H1 (cell line): ENCODE measurements at regions not wholly inside any gene's neighbourhood (a gene's known extent, or its start where the extent isn't known, plus 50 kb on each side); places are given as distances from the start of the nearest gene placed in this dataset.

Experiments
- EGR1 ChIP-seq: IDR thresholded peaks from 2 replicates; pipeline ENCODE4 v1.6.1; 2011; ENCODE audit warnings: low read depth, low read length, borderline replicate concordance
- POLR2A ChIP-seq, 2 experiments: IDR thresholded peaks; 1 replicate in 1 of 2; 2 replicates in 1 of 2; pipeline ENCODE4 v1.6.1; 2011; ENCODE audit warnings: low read depth in 2 of 2, low read length in 2 of 2, mild to moderate bottlenecking in 2 of 2; ENCODE audit errors: control extremely low read depth in 1 of 2
- POU5F1 ChIP-seq: IDR thresholded peaks from 2 replicates; pipeline ENCODE4 v1.6.1; 2011; ENCODE audit warnings: low read depth, mild to moderate bottlenecking, low read length, moderate library complexity
- RAD21 ChIP-seq, 2 experiments: IDR thresholded peaks in 1 of 2; conservative IDR thresholded peaks in 1 of 2; 2 replicates each; pipeline ENCODE4 v1.6.1; 2011; ENCODE audit warnings: low read depth in 2 of 2, low read length in 2 of 2, improper control_type of control experiment in 1 of 2, inconsistent platforms in 1 of 2, mild to moderate bottlenecking in 1 of 2, moderate library complexity in 1 of 2
- RFX5 ChIP-seq: IDR thresholded peaks from 2 replicates; pipeline ENCODE4 v1.6.1; 2011; ENCODE audit warnings: low read depth, low read length, improper control_type of control experiment, borderline replicate concordance
- SP4 ChIP-seq: IDR thresholded peaks from 2 replicates; pipeline ENCODE4 v1.6.1; 2012; ENCODE audit warnings: low read length, inconsistent platforms
- TCF12 ChIP-seq: IDR thresholded peaks from 2 replicates; pipeline ENCODE4 v1.6.1; 2011; ENCODE audit warnings: low read depth, mild to moderate bottlenecking, low read length
- TEAD4 ChIP-seq: IDR thresholded peaks from 2 replicates; pipeline ENCODE4 v1.6.1; 2012; ENCODE audit warnings: low read depth, low read length, inconsistent platforms, mixed read lengths
- TF ChIP-seq, protein P1 (sequence below): fragments of 300-600 bp; sonication (generic); IDR thresholded peaks from 2 replicates; pipeline ENCODE4 v1.7.1; 2012; ENCODE audit warnings: low read length, moderate library complexity, mild to moderate bottlenecking, inconsistent platforms; ENCODE audit not compliant: insufficient replicate concordance

- TF ChIP-seq, protein P1, sequence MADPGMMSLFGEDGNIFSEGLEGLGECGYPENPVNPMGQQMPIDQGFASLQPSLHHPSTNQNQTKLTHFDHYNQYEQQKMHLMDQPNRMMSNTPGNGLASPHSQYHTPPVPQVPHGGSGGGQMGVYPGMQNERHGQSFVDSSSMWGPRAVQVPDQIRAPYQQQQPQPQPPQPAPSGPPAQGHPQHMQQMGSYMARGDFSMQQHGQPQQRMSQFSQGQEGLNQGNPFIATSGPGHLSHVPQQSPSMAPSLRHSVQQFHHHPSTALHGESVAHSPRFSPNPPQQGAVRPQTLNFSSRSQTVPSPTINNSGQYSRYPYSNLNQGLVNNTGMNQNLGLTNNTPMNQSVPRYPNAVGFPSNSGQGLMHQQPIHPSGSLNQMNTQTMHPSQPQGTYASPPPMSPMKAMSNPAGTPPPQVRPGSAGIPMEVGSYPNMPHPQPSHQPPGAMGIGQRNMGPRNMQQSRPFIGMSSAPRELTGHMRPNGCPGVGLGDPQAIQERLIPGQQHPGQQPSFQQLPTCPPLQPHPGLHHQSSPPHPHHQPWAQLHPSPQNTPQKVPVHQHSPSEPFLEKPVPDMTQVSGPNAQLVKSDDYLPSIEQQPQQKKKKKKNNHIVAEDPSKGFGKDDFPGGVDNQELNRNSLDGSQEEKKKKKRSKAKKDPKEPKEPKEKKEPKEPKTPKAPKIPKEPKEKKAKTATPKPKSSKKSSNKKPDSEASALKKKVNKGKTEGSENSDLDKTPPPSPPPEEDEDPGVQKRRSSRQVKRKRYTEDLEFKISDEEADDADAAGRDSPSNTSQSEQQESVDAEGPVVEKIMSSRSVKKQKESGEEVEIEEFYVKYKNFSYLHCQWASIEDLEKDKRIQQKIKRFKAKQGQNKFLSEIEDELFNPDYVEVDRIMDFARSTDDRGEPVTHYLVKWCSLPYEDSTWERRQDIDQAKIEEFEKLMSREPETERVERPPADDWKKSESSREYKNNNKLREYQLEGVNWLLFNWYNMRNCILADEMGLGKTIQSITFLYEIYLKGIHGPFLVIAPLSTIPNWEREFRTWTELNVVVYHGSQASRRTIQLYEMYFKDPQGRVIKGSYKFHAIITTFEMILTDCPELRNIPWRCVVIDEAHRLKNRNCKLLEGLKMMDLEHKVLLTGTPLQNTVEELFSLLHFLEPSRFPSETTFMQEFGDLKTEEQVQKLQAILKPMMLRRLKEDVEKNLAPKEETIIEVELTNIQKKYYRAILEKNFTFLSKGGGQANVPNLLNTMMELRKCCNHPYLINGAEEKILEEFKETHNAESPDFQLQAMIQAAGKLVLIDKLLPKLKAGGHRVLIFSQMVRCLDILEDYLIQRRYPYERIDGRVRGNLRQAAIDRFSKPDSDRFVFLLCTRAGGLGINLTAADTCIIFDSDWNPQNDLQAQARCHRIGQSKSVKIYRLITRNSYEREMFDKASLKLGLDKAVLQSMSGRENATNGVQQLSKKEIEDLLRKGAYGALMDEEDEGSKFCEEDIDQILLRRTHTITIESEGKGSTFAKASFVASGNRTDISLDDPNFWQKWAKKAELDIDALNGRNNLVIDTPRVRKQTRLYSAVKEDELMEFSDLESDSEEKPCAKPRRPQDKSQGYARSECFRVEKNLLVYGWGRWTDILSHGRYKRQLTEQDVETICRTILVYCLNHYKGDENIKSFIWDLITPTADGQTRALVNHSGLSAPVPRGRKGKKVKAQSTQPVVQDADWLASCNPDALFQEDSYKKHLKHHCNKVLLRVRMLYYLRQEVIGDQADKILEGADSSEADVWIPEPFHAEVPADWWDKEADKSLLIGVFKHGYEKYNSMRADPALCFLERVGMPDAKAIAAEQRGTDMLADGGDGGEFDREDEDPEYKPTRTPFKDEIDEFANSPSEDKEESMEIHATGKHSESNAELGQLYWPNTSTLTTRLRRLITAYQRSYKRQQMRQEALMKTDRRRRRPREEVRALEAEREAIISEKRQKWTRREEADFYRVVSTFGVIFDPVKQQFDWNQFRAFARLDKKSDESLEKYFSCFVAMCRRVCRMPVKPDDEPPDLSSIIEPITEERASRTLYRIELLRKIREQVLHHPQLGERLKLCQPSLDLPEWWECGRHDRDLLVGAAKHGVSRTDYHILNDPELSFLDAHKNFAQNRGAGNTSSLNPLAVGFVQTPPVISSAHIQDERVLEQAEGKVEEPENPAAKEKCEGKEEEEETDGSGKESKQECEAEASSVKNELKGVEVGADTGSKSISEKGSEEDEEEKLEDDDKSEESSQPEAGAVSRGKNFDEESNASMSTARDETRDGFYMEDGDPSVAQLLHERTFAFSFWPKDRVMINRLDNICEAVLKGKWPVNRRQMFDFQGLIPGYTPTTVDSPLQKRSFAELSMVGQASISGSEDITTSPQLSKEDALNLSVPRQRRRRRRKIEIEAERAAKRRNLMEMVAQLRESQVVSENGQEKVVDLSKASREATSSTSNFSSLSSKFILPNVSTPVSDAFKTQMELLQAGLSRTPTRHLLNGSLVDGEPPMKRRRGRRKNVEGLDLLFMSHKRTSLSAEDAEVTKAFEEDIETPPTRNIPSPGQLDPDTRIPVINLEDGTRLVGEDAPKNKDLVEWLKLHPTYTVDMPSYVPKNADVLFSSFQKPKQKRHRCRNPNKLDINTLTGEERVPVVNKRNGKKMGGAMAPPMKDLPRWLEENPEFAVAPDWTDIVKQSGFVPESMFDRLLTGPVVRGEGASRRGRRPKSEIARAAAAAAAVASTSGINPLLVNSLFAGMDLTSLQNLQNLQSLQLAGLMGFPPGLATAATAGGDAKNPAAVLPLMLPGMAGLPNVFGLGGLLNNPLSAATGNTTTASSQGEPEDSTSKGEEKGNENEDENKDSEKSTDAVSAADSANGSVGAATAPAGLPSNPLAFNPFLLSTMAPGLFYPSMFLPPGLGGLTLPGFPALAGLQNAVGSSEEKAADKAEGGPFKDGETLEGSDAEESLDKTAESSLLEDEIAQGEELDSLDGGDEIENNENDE = no peak
- TF ChIP-seq SP4 = no peak
- TF ChIP-seq RFX5 = no peak
- TF ChIP-seq TEAD4 = no peak
- TF ChIP-seq RAD21 (IDR thresholded peaks at IDR 0.05 in 1 of 2, conservative IDR thresholded peaks at IDR 0.05 in 1 of 2; ENCODE audit: low read depth in 2 of 2, low read length in 2 of 2) = no peak
- no peak for TF ChIP-seq POLR2A (IDR thresholded peaks at IDR 0.05; ENCODE audit: control extremely low read depth in 1 of 2, low read depth in 2 of 2, low read length in 2 of 2)
- TF ChIP-seq TCF12 = no peak
- TF ChIP-seq POU5F1 = no peak
- no peak for TF ChIP-seq EGR1
Observed at GRCh38 chr21:20591284-20591683, 406.9 kb upstream of the NCAM2 start (continued).
